ENCODE measurements at regions not wholly inside any gene's neighbourhood (a gene's known extent, or its start where the extent isn't known, plus 50 kb on each side); places are given as distances from the start of the nearest gene placed in this dataset.

DNA sequence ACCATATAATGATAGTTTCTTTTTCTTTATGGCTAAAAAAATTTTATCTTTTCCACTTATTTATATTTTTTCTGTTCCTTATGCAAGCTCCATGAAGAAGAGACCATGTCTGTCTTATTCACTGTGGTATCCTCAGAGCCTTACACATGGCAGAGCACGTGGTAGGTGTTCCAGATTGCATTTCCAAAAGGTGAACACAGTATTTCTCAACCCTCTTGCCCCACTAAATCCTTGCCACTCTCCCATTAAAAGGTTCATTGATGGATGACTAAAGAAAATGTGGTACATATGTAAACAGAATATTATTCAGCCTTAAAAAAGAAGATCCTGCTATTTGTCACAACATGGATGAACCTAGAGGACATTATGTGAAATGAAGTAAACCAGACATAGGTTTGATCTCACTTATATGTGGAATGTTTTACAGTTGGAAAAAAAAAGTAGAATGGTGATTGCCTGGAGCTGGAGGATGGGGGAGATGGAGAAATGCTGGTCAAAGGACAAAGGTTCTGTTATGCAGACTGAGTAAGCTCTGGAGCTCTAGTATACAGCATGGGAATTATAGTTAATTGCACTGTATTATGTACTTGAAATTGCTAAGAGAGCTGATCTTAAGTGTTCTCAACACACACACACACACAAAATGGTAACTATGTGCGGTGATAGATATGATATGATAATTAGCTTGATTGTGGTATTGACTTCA is 266.7 kb downstream of the CNTN3 start:
- no peak for DNase-seq

DNA sequence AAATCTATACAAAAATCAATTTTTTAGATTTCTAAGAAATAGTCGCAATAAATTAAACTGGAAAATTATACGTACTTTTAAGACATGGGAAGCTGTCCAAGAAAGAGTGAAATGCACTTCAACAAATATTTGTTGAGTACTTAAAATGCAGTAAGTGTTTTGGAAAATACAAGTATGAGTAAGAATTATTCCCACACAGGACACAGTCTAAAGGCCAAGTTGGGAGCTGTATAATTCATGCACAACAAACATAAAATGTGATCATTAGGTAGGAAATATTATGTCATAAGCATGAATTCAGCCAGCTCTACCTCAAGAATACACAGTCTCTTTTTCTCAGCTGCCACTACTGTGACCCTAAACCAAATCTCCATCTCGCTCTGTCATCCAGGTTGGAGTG is 267.6 kb downstream of the CNTN3 start:
- DNase-seq = no peak

DNA sequence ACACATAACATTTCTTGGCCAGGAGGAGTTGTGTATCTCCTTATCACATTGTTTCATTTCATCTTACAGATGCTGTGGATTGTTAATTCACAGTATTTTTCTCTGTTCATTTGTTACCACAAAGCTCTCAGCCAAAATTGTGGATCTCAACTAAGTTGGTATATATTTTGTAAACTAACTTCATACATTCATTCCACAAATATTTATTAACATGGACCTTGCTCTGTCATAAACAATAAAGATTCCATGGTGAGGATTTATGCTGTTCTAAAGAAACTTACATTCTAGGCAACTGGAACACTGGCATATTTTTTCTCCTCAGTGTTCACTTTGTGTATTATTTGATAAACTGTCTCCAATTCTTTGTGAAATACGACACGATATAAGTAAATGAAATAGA is 268.8 kb downstream of the CNTN3 start:
- no peak for DNase-seq

DNA sequence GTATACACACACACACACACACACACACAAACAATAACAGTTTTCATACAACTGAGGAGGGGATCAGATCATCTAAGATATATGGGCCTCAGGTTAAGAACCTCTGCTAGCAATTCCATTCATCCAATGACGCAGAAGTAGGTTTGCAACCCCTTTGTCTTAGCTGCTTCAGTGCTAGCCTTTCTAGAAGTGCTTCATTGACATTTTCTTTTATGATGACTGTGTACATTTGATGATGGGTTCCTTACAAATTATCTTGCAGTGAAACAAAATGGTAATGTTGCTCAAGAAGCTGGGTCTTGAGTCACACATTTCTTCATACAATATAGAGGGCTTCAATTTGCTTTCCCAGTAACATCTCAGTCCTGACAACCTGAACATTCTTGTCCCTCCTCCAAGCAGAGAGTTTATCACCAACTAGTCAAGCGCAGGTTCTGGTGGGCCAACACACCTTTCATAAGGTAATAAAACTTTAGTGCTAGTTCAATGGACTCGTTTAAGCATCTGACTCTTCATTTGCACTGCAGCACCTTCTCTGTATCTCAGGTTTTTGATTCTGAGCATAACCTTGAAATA is 269.5 kb downstream of the CNTN3 start:
- no peak for DNase-seq

DNA sequence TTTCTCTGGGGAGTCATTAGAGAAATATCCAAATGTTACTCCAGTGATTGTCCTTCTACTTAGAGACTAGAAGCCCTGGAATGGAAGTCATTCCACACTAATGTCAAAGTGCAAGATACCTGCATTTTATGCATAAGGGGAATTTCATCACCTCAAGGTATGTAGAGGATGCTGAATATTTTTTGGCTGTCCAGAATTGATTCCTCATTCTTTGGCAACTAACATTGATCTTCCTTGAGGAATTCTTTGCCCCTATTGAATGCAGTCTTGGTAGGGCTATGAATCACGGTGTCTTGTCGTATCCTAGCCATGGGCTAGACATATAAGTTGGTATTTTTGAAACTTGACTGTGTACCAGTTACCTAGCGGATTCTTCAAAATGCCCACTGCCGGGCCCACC is 271.1 kb downstream of the CNTN3 start:
- DNase-seq = no peak

DNA sequence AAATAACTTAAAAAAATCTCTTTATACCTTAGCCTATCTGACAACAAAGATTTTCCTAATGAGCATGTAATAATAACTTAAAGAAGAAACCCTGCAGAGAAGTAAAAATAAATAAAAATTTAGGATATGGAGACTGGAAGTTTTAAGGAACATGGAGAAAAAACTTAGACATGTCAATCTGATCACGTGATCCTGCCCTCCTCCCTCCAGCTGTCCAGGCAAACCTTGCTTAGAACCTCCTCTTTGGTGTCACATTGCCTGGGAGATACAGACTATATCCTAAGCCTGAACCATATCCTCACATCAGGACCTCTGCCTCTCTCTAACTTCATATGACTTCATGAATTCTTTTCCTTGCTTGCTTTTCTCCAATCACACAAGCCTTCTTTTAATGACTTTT is 275.5 kb downstream of the CNTN3 start:
- DNase-seq = no peak

DNA sequence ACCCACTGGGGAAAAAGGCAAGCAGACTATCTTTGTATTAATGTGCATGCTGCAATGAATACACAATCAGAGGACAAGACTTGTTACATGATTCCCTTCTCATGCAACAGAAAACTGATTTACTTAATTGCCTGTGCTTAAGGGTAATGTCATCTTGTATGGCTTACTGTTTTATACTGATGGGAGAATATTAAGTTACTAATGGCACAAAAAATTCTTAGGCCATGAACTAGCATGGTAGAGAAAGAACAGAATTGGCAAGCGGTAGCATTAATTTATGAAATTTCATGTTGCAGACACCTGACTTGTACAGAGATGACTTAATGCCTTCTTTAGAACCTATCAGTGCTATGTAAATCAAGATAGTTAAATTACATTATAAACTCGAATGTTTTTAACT is 282.3 kb downstream of the CNTN3 start:
- no peak for DNase-seq

DNA sequence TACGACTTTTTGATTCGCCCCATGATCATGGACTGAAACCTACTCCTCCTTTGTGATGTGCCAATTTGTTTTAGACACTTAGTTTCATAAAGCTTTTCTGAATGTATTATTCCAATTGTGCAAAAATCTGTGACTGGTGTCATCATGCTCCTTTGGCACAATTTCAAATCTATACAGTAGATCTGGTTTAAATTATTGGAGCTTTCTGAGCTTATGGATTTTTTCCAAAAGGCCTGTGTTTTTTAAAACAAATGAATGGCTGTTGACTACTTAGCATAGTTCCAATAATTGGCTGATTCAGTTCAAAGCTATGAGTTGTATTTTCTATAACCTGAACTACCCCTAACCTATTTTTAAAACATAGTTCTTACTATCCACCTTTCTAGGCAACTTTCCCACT is 282.7 kb downstream of the CNTN3 start:
- peak; percentile 65 for DNase-seq

DNA sequence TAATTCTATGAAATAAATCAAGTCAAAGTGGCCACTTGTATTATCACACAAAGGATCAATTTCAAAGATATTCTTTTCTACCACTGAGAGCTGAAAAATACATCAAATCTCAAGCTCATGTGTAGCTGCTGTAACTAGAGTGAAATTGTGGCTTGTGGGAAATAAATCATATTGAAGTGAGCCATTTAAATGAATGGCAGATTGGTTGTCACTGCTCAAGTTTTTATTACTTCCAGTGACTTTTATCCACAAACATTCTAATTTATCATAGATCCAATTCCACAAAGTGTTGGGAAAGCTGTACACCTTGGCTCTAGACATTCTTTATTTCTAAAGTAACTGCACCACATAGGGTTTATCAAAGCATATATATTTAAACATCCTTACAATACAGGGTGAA is 285.4 kb downstream of the CNTN3 start:
- peak; percentile 7 for DNase-seq

DNA sequence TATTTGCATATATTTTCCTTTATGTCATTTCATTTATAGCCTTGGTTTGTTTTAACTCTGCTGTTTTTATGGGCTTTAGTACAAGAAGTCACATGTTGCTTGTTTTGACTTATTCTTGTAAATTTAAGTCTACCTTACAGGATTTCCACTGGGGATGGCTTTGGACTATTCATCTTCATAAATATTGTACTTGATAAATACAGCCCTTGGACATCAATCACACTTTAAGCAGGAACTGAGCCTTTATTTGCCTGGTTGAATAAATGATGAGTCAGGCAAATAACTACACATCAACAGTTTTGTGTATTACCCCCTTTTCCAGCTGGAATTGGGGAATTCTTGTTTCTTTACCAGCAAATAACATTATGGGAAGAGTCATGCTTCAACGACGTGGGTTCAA is 286.0 kb downstream of the CNTN3 start:
- no peak for DNase-seq

DNA sequence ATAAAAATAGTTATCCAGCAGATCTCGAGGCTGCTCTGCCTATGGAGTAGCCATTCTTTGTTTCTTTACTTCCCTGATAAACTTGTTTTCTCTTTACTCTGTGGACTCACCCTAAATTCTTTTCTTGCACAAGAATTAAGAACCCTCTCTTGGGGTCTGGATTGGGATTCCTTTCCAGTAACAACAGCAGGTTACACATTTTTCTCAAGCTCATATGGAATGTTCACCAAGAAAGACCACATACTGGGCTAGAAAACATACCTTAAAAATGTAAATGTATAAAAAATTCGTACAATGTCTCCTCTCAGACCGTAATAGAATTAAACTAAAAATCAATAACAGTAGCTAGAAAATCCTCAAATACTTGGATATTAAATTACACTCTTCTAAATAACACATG is 299.2 kb downstream of the CNTN3 start:
- no peak for DNase-seq

DNA sequence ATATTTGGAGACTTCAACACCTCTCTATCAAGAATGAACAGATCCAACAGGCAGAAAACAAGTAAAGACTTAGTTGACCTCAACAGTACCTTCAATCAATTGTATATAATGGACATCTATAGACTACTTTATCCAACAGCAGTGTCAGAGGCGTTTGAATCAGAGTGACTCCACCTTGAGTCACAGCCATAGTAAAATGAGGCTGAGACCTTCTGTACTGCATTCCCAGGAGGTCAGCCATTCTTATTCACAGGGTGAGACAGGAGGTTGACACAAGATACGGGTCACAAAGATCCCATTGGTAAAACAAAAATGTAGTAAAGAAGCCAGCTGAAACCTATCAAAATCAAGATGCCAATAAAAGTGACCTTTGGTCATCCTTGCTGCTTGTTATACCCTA is 299.8 kb downstream of the CNTN3 start:
- no peak for DNase-seq

DNA sequence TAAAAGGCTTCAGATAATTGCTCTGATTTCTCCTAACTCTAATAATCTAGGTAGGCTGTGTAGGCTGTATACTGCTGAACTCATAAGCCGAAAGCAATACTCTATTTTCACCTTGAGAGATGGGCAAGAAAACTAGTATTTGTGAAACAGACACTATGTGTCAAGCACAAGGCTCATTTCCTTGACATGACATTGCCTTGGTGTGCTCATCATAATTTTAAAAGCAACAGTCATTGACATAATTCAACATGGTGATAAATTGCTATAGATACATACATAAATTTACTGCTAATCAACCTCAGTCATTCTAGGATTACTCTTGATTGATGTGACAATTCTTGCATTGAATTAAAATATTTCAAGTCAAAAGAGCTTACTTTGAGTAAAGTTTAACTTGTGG is 304.7 kb downstream of the CNTN3 start:
- DNase-seq = no peak

DNA sequence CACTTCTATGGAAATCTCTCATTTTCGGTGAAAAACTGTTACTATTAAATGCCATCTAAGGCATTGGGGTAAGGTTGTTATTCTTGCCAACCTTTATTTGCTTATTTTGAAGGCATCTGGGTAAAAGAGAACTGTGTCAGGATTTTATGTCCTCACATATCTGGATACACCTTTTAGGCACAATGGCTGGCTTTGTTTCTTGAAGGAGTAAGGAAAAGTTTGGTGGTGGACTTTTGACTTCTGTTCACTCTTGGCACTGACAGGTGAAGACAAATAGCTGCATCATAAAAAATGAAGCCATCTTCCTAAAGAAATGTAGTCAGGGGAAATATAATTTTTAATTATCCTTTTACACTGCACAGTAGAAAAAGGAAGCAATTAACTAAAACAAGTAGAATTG is 310.0 kb downstream of the CNTN3 start:
- no peak for DNase-seq

DNA sequence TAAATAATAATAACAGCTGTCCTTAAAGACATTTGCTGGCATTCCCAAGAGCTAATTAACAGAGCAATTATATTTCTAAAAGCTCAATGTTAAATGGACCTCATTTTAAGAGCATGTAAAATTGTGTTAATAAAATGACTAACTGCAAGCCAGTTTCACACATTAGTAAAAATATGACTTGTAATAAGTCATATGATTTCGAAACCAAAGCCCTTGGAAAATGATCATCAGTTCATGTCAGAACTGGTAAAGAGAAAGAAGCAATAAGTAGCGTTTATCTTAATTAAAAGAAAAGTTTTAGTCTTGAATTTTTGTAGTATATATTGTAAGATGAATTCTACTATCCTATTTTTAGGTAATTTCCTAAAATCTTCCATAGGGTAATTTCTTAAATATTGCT is 310.7 kb downstream of the CNTN3 start:
- DNase-seq = no peak

DNA sequence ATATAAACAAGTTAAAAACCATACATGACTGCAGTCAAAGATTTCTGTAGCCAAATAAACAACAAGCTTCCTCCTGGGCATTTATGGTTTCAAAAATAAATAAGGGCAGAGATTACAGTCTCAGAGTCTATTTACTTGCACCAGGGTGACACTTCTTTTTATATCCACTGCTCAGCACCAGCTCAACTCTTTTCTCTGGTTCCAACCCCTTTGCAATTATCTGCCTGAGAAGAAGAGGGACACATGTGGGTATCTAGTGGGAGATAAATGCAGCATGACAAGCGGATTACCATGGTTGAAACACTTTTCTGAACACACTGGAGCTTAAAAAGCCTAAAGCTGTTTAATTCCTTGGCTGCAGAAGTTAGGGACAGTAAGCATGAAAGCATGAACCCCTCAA is 311.5 kb downstream of the CNTN3 start:
- DNase-seq = no peak

DNA sequence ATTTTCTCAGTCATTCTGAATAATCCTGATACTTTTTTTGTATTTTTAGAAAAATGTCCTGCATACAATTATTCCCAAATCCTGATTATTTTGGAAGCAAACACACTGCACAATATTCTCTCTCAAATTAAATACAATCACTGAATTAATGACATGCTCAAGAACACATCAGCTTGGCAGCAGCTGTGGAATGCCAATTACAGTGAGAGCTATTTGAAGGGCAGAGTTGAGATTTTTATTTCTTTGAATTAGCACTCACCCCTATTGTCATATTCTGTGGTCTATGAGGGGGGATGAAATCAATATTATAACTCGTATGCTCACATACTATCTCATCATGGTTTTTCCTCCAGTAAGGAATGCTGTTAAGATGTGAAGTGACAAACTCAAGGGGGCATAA is 312.2 kb downstream of the CNTN3 start:
- DNase-seq = no peak

DNA sequence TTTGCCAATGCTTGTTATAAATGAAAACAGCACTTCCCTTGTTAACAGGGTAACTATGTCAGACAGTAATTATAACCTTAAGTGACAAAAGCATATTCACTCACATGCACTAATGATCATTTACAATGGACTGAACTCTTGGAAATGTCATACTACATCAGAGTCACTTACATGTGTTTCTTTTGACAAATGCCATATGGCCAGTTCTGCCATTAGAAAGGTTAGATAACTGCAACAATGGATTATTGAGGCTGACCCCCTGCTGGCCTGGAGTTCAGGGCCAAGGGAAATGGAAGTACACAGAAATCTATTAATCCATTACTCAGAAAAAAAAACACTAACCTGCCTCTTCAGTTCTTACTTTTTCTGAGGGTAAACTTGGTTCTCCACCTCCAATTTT is 313.4 kb downstream of the CNTN3 start:
- DNase-seq = no peak

DNA sequence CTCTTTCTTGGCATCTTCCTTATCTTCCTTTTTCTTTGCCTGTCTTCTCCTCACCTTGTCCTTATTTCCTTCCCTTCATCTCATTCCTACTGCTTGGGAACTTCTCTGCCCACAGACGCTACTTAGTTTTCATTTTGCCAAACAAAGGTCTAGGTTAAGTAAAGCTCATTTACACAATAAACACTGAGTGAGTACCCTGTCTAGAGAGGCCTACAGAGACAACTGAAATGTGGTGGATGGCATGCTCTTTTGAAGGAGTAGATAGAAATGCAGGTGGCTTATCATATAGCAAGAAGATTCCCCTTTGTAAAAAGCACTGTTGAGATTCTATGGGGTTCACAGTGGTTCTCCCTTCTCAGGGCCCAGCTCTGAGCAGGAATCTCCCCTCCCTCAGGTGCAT is 319.0 kb downstream of the CNTN3 start:
- no peak for DNase-seq

DNA sequence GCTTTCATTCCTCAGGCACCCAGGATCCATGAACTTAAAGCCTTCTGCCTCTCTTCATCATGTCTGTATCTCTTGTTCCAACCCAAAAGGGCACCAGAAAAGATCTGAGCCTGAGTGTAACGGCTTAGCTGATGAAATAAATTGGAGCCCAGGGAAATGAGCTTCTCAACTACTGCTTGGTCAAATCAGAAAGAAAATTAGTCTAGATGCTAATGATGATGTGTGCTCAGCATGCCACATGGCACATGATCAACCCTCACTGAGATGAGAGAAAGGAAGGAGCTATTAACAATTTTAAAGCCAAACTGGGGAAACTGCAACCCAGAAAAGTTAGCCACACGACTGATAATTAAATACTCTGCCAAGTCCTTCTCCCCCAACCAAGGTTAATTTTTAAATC is 325.7 kb downstream of the CNTN3 start:
- no peak for DNase-seq

DNA sequence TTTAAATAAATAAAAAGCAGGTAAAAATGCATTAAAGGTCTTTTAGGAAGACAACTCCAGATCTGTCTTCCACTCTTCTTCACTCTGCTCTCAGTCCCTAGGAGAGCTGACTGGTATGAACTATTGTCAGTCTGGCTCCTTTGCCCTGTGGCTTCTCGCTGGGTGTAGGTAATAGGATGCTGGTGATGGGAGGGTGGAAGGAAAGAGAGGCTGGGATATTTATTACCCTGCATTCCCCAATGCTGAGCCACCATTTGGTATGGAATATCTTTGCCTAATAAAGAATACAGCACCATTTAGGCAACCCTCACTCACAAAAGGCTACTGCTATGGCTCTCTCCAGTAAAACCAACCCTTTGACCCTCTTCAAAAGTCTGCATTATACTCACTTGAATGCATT is 326.9 kb downstream of the CNTN3 start:
- no peak for DNase-seq

DNA sequence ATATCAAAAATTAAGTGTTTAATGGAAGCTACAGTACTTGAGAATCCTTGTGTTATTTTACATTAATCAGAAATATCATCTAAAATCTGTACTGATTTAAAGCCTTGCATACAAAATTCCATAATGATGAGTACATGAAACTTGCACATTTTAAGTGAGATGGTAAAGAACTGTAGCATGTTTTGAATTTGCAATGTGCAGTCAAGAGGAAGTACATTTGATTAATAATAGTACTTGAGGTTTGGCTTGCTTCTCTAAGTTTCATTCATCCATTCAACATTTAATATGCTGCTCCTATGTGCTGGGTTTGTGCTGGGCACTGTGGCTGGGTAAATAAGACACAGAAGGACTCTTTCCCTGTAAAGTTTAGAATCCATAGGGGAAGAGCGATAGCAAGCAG is 332.3 kb downstream of the CNTN3 start:
- peak; percentile 5 for DNase-seq

DNA sequence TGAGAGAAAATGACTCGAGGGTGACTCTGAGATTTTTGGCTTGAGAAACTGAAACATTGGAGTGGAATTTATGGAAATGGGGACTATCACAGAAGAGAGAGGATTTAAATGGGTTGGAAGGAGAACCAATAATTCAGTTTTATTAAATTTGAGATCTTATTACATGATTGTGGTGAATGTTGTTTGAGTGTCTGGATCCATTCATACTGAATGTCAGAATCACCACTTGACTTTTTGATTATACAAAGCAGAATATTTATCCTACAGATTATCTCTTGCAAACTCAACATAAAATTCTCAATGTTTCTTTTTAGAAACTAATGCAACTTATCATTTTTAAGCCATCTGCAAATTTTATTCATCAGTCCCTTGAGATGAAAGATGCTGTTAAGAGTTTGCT is 332.8 kb downstream of the CNTN3 start:
- DNase-seq = no peak

DNA sequence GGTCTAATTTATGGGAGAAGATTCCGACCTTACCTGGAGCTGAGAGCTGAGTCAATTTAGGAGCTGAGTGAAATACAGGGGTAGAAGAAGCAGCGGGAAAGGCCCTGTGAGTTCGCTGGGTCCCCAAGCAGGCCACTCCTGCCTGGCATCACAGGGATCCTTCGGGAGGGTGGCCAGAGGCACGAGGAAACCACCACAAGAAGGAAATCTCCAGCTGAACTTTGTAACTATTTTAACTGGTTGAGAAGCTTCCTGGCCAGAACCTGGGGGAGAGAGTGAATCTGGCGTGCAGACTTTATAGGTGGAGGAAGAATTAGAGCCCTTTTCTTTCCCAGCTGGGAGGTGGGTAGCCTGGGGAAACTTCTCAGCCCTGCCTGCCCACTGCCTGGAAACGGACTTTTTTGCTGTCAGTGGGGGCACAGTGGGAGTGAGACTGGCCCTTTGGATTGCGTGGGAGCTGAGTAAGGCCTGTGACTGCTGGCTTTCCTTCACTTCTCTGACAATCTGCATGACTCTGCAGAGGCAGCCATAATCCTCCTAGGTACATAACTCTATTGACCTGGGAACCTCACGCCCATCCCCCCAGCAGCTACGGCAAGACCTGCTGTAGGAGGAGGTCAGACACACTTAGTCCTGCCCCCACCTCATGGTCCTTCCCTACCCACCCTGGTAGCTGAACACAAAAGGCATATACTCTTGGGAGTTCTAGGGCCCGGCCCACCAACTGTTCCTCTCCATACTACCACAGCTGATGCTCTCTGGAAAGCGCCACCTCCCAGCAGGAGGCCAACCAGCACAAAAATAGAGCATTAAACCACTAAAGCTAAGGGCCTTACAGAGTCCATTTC is 340.7 kb downstream of the CNTN3 start:
- no peak for DNase-seq

All from skin of body (tissue), 1 donor.